DMS 273 (cell line): ENCODE measurements at regions not wholly inside any gene's neighbourhood (a gene's known extent, or its start where the extent isn't known, plus 50 kb on each side); places are given as distances from the start of the nearest gene placed in this dataset.
"Not testable (repeated sequence)": the region's sequence is repeated elsewhere in the genome, so short reads cannot be mapped to it uniquely, and the experiment has no call there.

Experiments
- DNase-seq: peaks from one replicate; lab custom pipeline; 2025; ENCODE audit not compliant: unreplicated experiment; lab: John Stamatoyannopoulos, UW

- DNase-seq: no peak
These were observed 127.1 kb downstream of the MRPS30 start for GRCh38 chr5:44935871-44936270.

GRCh38 chr5:44942524-44943001 lies 133.8 kb downstream of the MRPS30 start:
- no peak for DNase-seq

GRCh38 chr5:44943647-44944046 lies 134.9 kb downstream of the MRPS30 start:
- no peak for DNase-seq

GRCh38 chr5:44945743-44946142 lies 137.0 kb downstream of the MRPS30 start:
- no peak for DNase-seq

- no peak for DNase-seq
These were observed 140.9 kb downstream of the MRPS30 start for GRCh38 chr5:44949687-44950086.

GRCh38 chr5:44951371-44951770 lies 142.6 kb downstream of the MRPS30 start:
- DNase-seq: no peak

GRCh38 chr5:44952376-44952775 lies 143.6 kb downstream of the MRPS30 start:
- DNase-seq: peak; percentile 46

GRCh38 chr5:44953078-44953477 lies 144.3 kb downstream of the MRPS30 start:
- no peak for DNase-seq

- DNase-seq: not testable (repeated sequence)
These were observed 150.3 kb downstream of the MRPS30 start for GRCh38 chr5:44958943-44959454.

GRCh38 chr5:44969825-44970224 lies 161.1 kb downstream of the MRPS30 start:
- DNase-seq: no peak

- not testable (repeated sequence) for DNase-seq
These were observed 162.2 kb downstream of the MRPS30 start for GRCh38 chr5:44970963-44971362.

GRCh38 chr5:44974813-44975212 lies 166.1 kb downstream of the MRPS30 start:
- DNase-seq: no peak

GRCh38 chr5:44981708-44982107 lies 173.0 kb downstream of the MRPS30 start:
- no peak for DNase-seq

GRCh38 chr5:44983006-44983405 lies 174.3 kb downstream of the MRPS30 start:
- no peak for DNase-seq

GRCh38 chr5:44987026-44987425 lies 178.3 kb downstream of the MRPS30 start:
- no peak for DNase-seq

- DNase-seq: no peak
These were observed 182.9 kb downstream of the MRPS30 start for GRCh38 chr5:44991693-44992092.

GRCh38 chr5:44993286-44993685 lies 184.5 kb downstream of the MRPS30 start:
- DNase-seq: no peak

GRCh38 chr5:44997506-44997905 lies 188.8 kb downstream of the MRPS30 start:
- no peak for DNase-seq

GRCh38 chr5:45007102-45007501 lies 198.4 kb downstream of the MRPS30 start:
- DNase-seq: not testable (repeated sequence)

GRCh38 chr5:45017568-45017967 lies 208.8 kb downstream of the MRPS30 start:
- no peak for DNase-seq

- DNase-seq: no peak
These were observed 220.8 kb downstream of the MRPS30 start for GRCh38 chr5:45029553-45029952.

GRCh38 chr5:45035991-45036390 lies 227.2 kb downstream of the MRPS30 start:
- DNase-seq: no peak

GRCh38 chr5:45037927-45038326 lies 229.2 kb downstream of the MRPS30 start:
- DNase-seq: no peak
